Thyroid gland (tissue), 4 donors: ENCODE measurements at regions not wholly inside any gene's neighbourhood (a gene's known extent, or its start where the extent isn't known, plus 50 kb on each side); places are given as distances from the start of the nearest gene placed in this dataset.
A peak's percentile ranks its signal among the peaks of the same experiment; 100 is the strongest.

ENCODE experiments used
- DNase-seq, 2 donors: peaks; one replicate each; pipeline ENCODE4 v3.0.0-alpha.2; 2019
- H3K27ac ChIP-seq, 3 donors: fragments of 200-600 bp; sonication (generic); 1 replicate in 2 of 3; 2 replicates in 1 of 3; pipeline ENCODE4 v1.5.1; 2016 to 2019; ENCODE audit warnings: mild to moderate bottlenecking in 1 of 3, moderate library complexity in 1 of 3
- H3K27me3 ChIP-seq: fragments of 200-600 bp; sonication (generic); one replicate; pipeline ENCODE4 v1.5.1; 2019
- H3K36me3 ChIP-seq, 2 donors: fragments of 200-600 bp; sonication (generic); one replicate each; pipeline ENCODE4 v1.5.1; 2016 to 2019
- H3K4me1 ChIP-seq, 2 donors: fragments of 200-600 bp; sonication (generic); one replicate each; pipeline ENCODE4 v1.5.1; 2017 to 2019
- H3K4me3 ChIP-seq, 3 donors: fragments of 200-600 bp; sonication (generic); replicated peaks in 1 of 3; 1 replicate in 2 of 3; 2 replicates in 1 of 3; pipeline ENCODE4 v1.5.1; 2016; ENCODE audit warnings: mild to moderate bottlenecking in 1 of 3
- H3K9me3 ChIP-seq: fragments of 200-600 bp; sonication (generic); one replicate; pipeline ENCODE4 v1.5.1; 2017
- POLR2A ChIP-seq, 2 donors: fragments of 450-650 bp; IDR thresholded peaks; one replicate each; pipeline ENCODE4 v1.6.1; 2017; ENCODE audit warnings: antibody characterized with exemption in 2 of 2, mild to moderate bottlenecking in 2 of 2, moderate library complexity in 1 of 2
- WGBS, 2 donors: methylation state at CpG; one replicate each; pipeline ENCODE4 v1.1.5; 2017; 5-methylcytosine and 5-hydroxymethylcytosine counted together
- intact Hi-C: fragments of 100-400 bp; cut with DNase I; formaldehyde crosslinking; loops from one replicate; pipeline ENCODE4 v1.15.1; 2023
- TF ChIP-seq, protein P1 (sequence below), 6 experiments: fragments of 200-600 bp in 3 of 6; fragments of 450-650 bp in 3 of 6; sonication (generic) in 3 of 6; IDR thresholded peaks; one replicate each; pipeline ENCODE4 v1.5.1; 2016 to 2019; ENCODE audit warnings: antibody characterized with exemption in 6 of 6, mild to moderate bottlenecking in 2 of 6, inconsistent platforms in 1 of 6, moderate library complexity in 1 of 6

GRCh38 chr11:130709531-130709930, 206.7 kb downstream of the SNX19 start:
- intact Hi-C loops, result no loop called here
- no peak overlapping the region for H3K27ac ChIP-seq
- H3K4me1 ChIP-seq, result peaks cover 11 to 14% of the 10 kb centered on the region in 2 donors
- no peaks in the 10 kb centered on the region for H3K9me3 ChIP-seq
- H3K27me3 ChIP-seq, result no peaks in the 10 kb centered on the region
- DNase-seq, result no peak
- TF ChIP-seq, protein P1, sequence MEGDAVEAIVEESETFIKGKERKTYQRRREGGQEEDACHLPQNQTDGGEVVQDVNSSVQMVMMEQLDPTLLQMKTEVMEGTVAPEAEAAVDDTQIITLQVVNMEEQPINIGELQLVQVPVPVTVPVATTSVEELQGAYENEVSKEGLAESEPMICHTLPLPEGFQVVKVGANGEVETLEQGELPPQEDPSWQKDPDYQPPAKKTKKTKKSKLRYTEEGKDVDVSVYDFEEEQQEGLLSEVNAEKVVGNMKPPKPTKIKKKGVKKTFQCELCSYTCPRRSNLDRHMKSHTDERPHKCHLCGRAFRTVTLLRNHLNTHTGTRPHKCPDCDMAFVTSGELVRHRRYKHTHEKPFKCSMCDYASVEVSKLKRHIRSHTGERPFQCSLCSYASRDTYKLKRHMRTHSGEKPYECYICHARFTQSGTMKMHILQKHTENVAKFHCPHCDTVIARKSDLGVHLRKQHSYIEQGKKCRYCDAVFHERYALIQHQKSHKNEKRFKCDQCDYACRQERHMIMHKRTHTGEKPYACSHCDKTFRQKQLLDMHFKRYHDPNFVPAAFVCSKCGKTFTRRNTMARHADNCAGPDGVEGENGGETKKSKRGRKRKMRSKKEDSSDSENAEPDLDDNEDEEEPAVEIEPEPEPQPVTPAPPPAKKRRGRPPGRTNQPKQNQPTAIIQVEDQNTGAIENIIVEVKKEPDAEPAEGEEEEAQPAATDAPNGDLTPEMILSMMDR (IDR thresholded peaks at IDR 0.05), result no peak
- TF ChIP-seq POLR2A (IDR thresholded peaks at IDR 0.05), result no peak
- no peak overlapping the region for H3K4me3 ChIP-seq
- no peaks in the 10 kb centered on the region for H3K36me3 ChIP-seq
- WGBS, 2 donors, result 89 to 92% methylated on average over 5 of the region's 5 CpGs

DNA sequence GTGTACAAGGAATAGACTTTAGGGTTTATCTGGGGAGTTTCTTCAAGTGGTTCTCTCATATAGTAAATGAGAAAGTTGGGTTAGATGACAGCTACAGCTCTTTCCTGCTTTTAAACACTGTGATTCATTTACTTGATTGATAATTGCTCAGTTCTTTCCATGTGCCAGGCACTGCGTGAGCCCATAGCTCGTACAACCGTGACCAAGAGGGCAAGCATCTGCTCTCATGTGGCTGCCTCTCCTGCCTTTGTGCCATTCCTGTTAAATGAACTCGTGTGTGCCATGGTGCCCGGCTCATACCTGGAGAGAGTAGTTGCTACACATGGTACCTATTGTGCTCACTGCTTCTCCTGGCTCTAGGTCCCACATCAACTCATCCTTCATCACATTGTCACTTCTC, 206.3 kb downstream of the SNX19 start:
- DNase-seq, result peak in 1 of 2 donors; percentile 28
- TF ChIP-seq, protein P1 (IDR thresholded peaks at IDR 0.05), result no peak
- no peak for TF ChIP-seq POLR2A (IDR thresholded peaks at IDR 0.05)
- Histone ChIP-seq H3K9me3 (no peaks in the 10 kb centered on the region), H3K4me3 (no peak overlapping the region), H3K4me1 (peaks cover 11 to 14% of the 10 kb centered on the region in 2 donors), H3K27me3 (no peaks in the 10 kb centered on the region), H3K27ac (no peak overlapping the region), H3K36me3 (no peaks in the 10 kb centered on the region)
- WGBS, 2 donors, result 61 to 70% methylated on average over 5 of the region's 5 CpGs
- intact Hi-C loops, result no loop called here

DNA sequence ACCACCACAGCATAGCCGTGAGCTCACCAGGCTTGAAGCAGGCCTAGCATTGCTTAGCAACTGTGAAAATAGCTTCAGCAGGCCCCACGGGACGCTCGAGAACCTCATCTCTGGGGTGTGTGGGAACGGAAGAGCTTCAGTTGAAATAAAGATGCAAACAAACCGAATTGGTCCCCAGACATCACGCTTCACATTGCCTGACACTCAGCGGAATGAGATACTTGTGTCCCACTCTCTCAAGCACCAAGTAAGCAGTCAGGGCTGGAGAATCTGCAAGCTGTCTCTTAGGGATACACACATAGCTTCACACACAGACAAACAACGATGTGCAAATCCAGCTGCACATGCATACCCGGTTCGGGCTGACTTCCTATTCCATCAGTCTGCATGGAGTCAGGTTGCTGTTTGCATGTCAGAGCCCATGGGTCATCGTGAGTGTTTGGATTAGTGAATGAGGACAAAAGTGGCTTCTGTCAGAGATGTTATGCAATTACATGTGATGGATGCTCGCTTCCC, 205.7 kb downstream of the SNX19 start:
- WGBS, 2 donors, result 63 to 76% methylated on average over 13 of the region's 13 CpGs
- no peak for TF ChIP-seq POLR2A (IDR thresholded peaks at IDR 0.05)
- TF ChIP-seq, protein P1 (IDR thresholded peaks at IDR 0.05), result no peak
- Histone ChIP-seq H3K27me3 (no peaks in the 10 kb centered on the region), H3K4me3 (no peak overlapping the region), H3K9me3 (no peaks in the 10 kb centered on the region), H3K27ac (no peak overlapping the region), H3K36me3 (no peaks in the 10 kb centered on the region), H3K4me1 (peaks cover 7 to 10% of the 10 kb centered on the region in 2 donors)
- intact Hi-C loops, result no loop called here
- DNase-seq, result no peak

DNA sequence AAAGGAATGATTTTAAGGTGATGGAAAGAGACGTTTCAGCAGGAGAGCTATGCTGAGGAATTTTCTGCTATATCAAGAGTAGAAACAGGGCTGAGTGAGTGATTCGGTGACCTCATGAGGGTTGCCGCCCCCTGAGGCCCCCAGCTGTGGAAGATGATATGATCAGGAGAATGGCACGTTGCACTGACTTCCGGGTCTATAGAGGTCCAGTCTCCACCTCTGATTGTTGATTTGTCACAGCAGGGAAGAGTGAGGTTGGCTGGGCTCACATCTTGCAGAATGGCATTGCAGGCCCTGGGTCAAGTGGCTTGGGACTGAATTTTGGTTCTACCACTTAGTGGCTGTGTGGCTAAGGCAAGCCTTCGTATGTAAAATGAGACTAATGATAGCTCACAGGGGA, 205.1 kb downstream of the SNX19 start:
- intact Hi-C loops, result no loop called here
- 78 to 82% methylated on average over 6 of the region's 6 CpGs for WGBS, 2 donors
- Histone ChIP-seq H3K9me3 (no peaks in the 10 kb centered on the region), H3K27me3 (no peaks in the 10 kb centered on the region), H3K27ac (no peak overlapping the region), H3K4me1 (peaks cover under 1 to 4% of the 10 kb centered on the region in 2 donors), H3K4me3 (no peak overlapping the region), H3K36me3 (no peaks in the 10 kb centered on the region)
- TF ChIP-seq POLR2A (IDR thresholded peaks at IDR 0.05), result no peak
- TF ChIP-seq, protein P1 (IDR thresholded peaks at IDR 0.05), result no peak
- DNase-seq, result no peak

DNA sequence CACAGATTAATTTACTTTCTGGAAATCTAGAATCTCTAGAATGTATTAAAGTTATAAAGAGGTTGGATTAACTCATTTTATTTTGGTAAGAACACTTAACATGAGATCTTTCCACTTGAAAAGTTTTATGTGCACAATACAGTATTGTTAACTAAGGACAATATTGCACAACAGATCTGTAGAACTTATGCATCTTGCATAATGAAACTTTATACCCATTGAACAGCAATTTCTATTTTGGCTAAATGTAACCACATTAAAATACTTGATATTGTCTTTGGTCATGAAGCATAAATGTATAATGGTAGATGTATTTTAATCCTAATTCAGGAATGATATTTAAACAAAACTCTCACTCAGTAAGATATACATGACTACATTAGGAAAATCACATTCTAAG, 203.8 kb downstream of the SNX19 start:
- intact Hi-C loops, result no loop called here
- no peak overlapping the region for H3K4me3 ChIP-seq
- H3K4me1 ChIP-seq, result no peaks in the 10 kb centered on the region
- H3K27ac ChIP-seq, result no peak overlapping the region
- DNase-seq, result no peak
- TF ChIP-seq, protein P1 (IDR thresholded peaks at IDR 0.05), result no peak
- TF ChIP-seq POLR2A (IDR thresholded peaks at IDR 0.05), result no peak
- no peaks in the 10 kb centered on the region for H3K27me3 ChIP-seq
- no peaks in the 10 kb centered on the region for H3K9me3 ChIP-seq
- no peaks in the 10 kb centered on the region for H3K36me3 ChIP-seq
